ENCODE measurements at regions not wholly inside any gene's neighbourhood (a gene's known extent, or its start where the extent isn't known, plus 50 kb on each side); places are given as distances from the start of the nearest gene placed in this dataset.

DNA sequence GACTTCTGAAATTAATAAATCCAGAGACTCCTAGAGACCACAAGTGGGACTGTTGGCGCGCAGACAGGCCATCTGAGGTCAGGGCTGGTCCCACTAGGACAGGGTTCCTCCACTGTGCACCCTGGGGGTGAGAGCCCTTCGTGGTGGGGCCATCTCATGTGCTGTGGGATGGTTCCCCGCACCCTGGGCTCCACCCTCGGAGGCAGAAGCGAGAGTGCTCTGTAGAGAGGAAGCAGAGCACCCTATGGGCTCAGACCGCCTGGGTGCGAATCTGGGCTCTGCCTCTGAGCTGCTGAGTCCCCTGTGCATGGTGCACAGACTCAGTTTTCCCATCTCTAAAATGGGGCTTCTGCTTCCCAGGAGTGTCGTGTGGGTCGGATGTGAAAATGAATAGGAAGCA lies 227.3 kb downstream of the NPHP4 start (continued):
- TF ChIP-seq, protein P1, sequence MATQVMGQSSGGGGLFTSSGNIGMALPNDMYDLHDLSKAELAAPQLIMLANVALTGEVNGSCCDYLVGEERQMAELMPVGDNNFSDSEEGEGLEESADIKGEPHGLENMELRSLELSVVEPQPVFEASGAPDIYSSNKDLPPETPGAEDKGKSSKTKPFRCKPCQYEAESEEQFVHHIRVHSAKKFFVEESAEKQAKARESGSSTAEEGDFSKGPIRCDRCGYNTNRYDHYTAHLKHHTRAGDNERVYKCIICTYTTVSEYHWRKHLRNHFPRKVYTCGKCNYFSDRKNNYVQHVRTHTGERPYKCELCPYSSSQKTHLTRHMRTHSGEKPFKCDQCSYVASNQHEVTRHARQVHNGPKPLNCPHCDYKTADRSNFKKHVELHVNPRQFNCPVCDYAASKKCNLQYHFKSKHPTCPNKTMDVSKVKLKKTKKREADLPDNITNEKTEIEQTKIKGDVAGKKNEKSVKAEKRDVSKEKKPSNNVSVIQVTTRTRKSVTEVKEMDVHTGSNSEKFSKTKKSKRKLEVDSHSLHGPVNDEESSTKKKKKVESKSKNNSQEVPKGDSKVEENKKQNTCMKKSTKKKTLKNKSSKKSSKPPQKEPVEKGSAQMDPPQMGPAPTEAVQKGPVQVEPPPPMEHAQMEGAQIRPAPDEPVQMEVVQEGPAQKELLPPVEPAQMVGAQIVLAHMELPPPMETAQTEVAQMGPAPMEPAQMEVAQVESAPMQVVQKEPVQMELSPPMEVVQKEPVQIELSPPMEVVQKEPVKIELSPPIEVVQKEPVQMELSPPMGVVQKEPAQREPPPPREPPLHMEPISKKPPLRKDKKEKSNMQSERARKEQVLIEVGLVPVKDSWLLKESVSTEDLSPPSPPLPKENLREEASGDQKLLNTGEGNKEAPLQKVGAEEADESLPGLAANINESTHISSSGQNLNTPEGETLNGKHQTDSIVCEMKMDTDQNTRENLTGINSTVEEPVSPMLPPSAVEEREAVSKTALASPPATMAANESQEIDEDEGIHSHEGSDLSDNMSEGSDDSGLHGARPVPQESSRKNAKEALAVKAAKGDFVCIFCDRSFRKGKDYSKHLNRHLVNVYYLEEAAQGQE (IDR thresholded peaks at IDR 0.05; ENCODE audit: unreplicated experiment), result no peak
- TF ChIP-seq, protein P2, sequence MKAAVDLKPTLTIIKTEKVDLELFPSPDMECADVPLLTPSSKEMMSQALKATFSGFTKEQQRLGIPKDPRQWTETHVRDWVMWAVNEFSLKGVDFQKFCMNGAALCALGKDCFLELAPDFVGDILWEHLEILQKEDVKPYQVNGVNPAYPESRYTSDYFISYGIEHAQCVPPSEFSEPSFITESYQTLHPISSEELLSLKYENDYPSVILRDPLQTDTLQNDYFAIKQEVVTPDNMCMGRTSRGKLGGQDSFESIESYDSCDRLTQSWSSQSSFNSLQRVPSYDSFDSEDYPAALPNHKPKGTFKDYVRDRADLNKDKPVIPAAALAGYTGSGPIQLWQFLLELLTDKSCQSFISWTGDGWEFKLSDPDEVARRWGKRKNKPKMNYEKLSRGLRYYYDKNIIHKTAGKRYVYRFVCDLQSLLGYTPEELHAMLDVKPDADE (IDR thresholded peaks at IDR 0.05), result no peak
- no peak for TF ChIP-seq ZNF114 (CRISPR knock-in tag; IDR thresholded peaks at IDR 0.05)
- no peak for TF ChIP-seq POLR2AphosphoS5 (IDR thresholded peaks at IDR 0.05; ENCODE audit: low read depth)
- TF ChIP-seq EZH2 (IDR thresholded peaks at IDR 0.05; ENCODE audit: low read depth, unreplicated experiment), result no peak
- TF ChIP-seq NANOG (IDR thresholded peaks at IDR 0.05; ENCODE audit: borderline replicate concordance), result no peak
- no peak for TF ChIP-seq EZH2phosphoT487 (IDR thresholded peaks at IDR 0.05; ENCODE audit: unreplicated experiment)
- TF ChIP-seq, protein P3, sequence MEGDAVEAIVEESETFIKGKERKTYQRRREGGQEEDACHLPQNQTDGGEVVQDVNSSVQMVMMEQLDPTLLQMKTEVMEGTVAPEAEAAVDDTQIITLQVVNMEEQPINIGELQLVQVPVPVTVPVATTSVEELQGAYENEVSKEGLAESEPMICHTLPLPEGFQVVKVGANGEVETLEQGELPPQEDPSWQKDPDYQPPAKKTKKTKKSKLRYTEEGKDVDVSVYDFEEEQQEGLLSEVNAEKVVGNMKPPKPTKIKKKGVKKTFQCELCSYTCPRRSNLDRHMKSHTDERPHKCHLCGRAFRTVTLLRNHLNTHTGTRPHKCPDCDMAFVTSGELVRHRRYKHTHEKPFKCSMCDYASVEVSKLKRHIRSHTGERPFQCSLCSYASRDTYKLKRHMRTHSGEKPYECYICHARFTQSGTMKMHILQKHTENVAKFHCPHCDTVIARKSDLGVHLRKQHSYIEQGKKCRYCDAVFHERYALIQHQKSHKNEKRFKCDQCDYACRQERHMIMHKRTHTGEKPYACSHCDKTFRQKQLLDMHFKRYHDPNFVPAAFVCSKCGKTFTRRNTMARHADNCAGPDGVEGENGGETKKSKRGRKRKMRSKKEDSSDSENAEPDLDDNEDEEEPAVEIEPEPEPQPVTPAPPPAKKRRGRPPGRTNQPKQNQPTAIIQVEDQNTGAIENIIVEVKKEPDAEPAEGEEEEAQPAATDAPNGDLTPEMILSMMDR (conservative IDR thresholded peaks at IDR 0.05; ENCODE audit: low read depth in 2 of 2), result no peak

DNA sequence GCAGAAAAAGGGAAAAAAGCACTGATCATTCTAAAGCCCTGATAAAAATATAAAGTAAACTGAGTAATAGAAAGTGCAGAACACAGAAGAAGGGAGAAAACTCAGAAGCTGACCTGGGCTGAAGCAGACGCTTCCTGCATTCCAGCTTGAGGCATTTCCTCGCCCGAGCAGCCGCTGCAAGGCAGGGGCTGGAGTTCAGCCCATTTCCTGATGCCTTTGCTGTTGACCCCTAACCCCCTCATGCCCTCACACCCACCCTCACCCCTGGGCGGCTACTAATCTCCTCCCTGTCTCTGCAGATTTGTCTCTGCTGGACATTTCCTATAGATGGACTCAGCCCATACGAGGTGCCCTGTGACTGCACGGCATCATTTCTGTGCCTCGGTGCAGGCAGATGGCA lies 227.8 kb downstream of the NPHP4 start:
- H3K27ac ChIP-seq (ENCODE audit: low read depth), result no peak overlapping the region
- H3K4me3 ChIP-seq, result no peak overlapping the region
- peaks cover 7% of the 10 kb centered on the region; the same call in 1 of the 2 replicates for H3K36me3 ChIP-seq (ENCODE audit: insufficient read depth)
- Mint-ChIP-seq H3K27me3 (ENCODE audit: insufficient read depth, low read depth, poor library complexity) (peaks cover 23% of the 10 kb centered on the region), H3K36me3 (ENCODE audit: low read depth) (peaks cover 12% of the 10 kb centered on the region), H3K4me1 (peaks cover 39% of the 10 kb centered on the region), H3K4me3 (no peak overlapping the region), H3K27ac (no peak overlapping the region; the same call in 1 of the 2 replicates), H3K9me3 (peaks cover 23% of the 10 kb centered on the region)
- no peak for DNase-seq (ENCODE audit: low spot score)
- ATAC-seq, result no peak
- no peak overlapping the region for H3K4me2 ChIP-seq
- no peaks in the 10 kb centered on the region for H3K9me2 ChIP-seq (ENCODE audit: insufficient read depth)
- no peak overlapping the region for H2AFZ ChIP-seq
- no peaks in the 10 kb centered on the region for H3K27me3 ChIP-seq (ENCODE audit: insufficient read depth)
- no peaks in the 10 kb centered on the region for H3K4me1 ChIP-seq (ENCODE audit: insufficient read depth)
- H3K79me2 ChIP-seq (replicated peaks; ENCODE audit: insufficient read depth), result no peaks in the 10 kb centered on the region
- H4K20me1 ChIP-seq (replicated peaks; ENCODE audit: insufficient read depth), result no peaks in the 10 kb centered on the region
- H3F3A ChIP-seq (replicated peaks; ENCODE audit: low read depth), result no peaks in the 10 kb centered on the region
- TF ChIP-seq ZNF331 (CRISPR knock-in tag; IDR thresholded peaks at IDR 0.05; ENCODE audit: low read depth) (no peak), POLR2AphosphoS5 (IDR thresholded peaks at IDR 0.05; ENCODE audit: low read depth) (no peak), CREB1 (CRISPR knock-in tag; IDR thresholded peaks at IDR 0.05; ENCODE audit: low read depth) (no peak), STAT1 (IDR thresholded peaks at IDR 0.05; ENCODE audit: unreplicated experiment) (no peak)
- TF ChIP-seq, protein P4, sequence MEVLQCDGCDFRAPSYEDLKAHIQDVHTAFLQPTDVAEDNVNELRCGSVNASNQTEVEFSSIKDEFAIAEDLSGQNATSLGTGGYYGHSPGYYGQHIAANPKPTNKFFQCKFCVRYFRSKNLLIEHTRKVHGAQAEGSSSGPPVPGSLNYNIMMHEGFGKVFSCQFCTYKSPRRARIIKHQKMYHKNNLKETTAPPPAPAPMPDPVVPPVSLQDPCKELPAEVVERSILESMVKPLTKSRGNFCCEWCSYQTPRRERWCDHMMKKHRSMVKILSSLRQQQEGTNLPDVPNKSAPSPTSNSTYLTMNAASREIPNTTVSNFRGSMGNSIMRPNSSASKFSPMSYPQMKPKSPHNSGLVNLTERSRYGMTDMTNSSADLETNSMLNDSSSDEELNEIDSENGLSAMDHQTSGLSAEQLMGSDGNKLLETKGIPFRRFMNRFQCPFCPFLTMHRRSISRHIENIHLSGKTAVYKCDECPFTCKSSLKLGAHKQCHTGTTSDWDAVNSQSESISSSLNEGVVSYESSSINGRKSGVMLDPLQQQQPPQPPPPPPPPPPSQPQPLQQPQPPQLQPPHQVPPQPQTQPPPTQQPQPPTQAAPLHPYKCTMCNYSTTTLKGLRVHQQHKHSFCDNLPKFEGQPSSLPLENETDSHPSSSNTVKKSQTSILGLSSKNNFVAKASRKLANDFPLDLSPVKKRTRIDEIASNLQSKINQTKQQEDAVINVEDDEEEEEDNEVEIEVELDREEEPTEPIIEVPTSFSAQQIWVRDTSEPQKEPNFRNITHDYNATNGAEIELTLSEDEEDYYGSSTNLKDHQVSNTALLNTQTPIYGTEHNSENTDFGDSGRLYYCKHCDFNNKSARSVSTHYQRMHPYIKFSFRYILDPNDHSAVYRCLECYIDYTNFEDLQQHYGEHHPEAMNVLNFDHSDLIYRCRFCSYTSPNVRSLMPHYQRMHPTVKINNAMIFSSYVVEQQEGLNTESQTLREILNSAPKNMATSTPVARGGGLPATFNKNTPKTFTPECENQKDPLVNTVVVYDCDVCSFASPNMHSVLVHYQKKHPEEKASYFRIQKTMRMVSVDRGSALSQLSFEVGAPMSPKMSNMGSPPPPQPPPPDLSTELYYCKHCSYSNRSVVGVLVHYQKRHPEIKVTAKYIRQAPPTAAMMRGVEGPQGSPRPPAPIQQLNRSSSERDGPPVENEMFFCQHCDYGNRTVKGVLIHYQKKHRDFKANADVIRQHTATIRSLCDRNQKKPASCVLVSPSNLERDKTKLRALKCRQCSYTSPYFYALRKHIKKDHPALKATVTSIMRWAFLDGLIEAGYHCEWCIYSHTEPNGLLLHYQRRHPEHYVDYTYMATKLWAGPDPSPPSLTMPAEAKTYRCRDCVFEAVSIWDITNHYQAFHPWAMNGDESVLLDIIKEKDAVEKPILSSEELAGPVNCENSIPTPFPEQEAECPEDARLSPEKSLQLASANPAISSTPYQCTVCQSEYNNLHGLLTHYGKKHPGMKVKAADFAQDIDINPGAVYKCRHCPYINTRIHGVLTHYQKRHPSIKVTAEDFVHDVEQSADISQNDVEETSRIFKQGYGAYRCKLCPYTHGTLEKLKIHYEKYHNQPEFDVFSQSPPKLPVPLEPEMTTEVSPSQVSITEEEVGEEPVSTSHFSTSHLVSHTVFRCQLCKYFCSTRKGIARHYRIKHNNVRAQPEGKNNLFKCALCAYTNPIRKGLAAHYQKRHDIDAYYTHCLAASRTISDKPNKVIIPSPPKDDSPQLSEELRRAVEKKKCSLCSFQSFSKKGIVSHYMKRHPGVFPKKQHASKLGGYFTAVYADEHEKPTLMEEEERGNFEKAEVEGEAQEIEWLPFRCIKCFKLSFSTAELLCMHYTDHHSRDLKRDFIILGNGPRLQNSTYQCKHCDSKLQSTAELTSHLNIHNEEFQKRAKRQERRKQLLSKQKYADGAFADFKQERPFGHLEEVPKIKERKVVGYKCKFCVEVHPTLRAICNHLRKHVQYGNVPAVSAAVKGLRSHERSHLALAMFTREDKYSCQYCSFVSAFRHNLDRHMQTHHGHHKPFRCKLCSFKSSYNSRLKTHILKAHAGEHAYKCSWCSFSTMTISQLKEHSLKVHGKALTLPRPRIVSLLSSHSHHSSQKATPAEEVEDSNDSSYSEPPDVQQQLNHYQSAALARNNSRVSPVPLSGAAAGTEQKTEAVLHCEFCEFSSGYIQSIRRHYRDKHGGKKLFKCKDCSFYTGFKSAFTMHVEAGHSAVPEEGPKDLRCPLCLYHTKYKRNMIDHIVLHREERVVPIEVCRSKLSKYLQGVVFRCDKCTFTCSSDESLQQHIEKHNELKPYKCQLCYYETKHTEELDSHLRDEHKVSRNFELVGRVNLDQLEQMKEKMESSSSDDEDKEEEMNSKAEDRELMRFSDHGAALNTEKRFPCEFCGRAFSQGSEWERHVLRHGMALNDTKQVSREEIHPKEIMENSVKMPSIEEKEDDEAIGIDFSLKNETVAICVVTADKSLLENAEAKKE (CRISPR knock-in tag; IDR thresholded peaks at IDR 0.05), result no peak
